ENCODE measurements at regions not wholly inside any gene's neighbourhood (a gene's known extent, or its start where the extent isn't known, plus 50 kb on each side); places are given as distances from the start of the nearest gene placed in this dataset.
A peak's percentile ranks its signal among the peaks of the same experiment; 100 is the strongest.

GRCh38 chr4:30370105-30370504 lies 350.1 kb upstream of the PCDH7 start:
- Histone ChIP-seq H3K4me3 (no peak overlapping the region), H3K9me3 (no peaks in the 10 kb centered on the region), H3K36me3 (no peaks in the 10 kb centered on the region), H3K4me1 (no peaks in the 10 kb centered on the region), H3K27me3 (no peaks in the 10 kb centered on the region), H3K27ac (no peak overlapping the region)
- 86 to 89% methylated on average over 14 of the region's 14 CpGs for WGBS, 2 donors
- TF ChIP-seq EP300 (IDR thresholded peaks at IDR 0.05) (no peak), POLR2A (IDR thresholded peaks at IDR 0.05) (no peak)
- TF ChIP-seq, protein P1, sequence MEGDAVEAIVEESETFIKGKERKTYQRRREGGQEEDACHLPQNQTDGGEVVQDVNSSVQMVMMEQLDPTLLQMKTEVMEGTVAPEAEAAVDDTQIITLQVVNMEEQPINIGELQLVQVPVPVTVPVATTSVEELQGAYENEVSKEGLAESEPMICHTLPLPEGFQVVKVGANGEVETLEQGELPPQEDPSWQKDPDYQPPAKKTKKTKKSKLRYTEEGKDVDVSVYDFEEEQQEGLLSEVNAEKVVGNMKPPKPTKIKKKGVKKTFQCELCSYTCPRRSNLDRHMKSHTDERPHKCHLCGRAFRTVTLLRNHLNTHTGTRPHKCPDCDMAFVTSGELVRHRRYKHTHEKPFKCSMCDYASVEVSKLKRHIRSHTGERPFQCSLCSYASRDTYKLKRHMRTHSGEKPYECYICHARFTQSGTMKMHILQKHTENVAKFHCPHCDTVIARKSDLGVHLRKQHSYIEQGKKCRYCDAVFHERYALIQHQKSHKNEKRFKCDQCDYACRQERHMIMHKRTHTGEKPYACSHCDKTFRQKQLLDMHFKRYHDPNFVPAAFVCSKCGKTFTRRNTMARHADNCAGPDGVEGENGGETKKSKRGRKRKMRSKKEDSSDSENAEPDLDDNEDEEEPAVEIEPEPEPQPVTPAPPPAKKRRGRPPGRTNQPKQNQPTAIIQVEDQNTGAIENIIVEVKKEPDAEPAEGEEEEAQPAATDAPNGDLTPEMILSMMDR (IDR thresholded peaks at IDR 0.05) = no peak
- DNase-seq (ENCODE audit: low spot score in 2 of 2) = no peak

GRCh38 chr4:30380404-30380998 lies 339.7 kb upstream of the PCDH7 start:
- 54 to 64% methylated on average over 6 of the region's 6 CpGs for WGBS, 2 donors
- TF ChIP-seq, protein P1 (IDR thresholded peaks at IDR 0.05) = peak in 2 of 5 experiments; percentile 22 to 28
- no peak for TF ChIP-seq POLR2A (IDR thresholded peaks at IDR 0.05)

DNA sequence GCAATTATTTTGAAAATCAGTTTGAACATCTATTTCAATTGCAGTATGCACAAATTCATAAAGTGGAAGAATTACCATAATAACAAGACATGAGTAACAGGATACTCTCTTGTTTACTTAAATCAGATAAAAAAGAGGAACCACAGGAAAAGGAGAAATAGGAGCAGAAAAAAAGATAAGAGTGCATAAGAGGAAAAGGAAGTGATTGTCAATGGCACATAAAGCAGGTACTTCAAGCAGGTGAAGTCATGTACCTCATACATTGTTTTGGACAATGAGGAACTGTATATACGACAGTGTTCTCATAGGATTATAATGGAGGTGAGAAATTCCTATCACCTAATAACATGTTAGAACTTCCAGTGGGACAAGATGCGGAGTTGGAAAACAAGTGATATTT lies 334.5 kb upstream of the PCDH7 start:
- no peaks in the 10 kb centered on the region for H3K9me3 ChIP-seq
- H3K27me3 ChIP-seq = no peaks in the 10 kb centered on the region
- H3K27ac ChIP-seq = no peak overlapping the region
- H3K4me3 ChIP-seq = no peak overlapping the region
- DNase-seq (ENCODE audit: low spot score in 2 of 2) = no peak
- 64 to 77% methylated on average over 2 of the region's 2 CpGs for WGBS, 2 donors
- H3K36me3 ChIP-seq = no peaks in the 10 kb centered on the region
- H3K4me1 ChIP-seq = no peaks in the 10 kb centered on the region
- TF ChIP-seq POLR2A (IDR thresholded peaks at IDR 0.05) (no peak), EP300 (IDR thresholded peaks at IDR 0.05) (no peak)
- TF ChIP-seq, protein P1 (IDR thresholded peaks at IDR 0.05) = no peak

More at GRCh38 chr4:30380404-30380998, 339.7 kb upstream of the PCDH7 start:
- no peak for DNase-seq (ENCODE audit: low spot score in 2 of 2)
- no peaks in the 10 kb centered on the region for H3K4me1 ChIP-seq
- H3K27me3 ChIP-seq = no peaks in the 10 kb centered on the region
- H3K27ac ChIP-seq = no peak overlapping the region
- no peaks in the 10 kb centered on the region for H3K9me3 ChIP-seq
- no peaks in the 10 kb centered on the region for H3K36me3 ChIP-seq
- no peak overlapping the region for H3K4me3 ChIP-seq

DNA sequence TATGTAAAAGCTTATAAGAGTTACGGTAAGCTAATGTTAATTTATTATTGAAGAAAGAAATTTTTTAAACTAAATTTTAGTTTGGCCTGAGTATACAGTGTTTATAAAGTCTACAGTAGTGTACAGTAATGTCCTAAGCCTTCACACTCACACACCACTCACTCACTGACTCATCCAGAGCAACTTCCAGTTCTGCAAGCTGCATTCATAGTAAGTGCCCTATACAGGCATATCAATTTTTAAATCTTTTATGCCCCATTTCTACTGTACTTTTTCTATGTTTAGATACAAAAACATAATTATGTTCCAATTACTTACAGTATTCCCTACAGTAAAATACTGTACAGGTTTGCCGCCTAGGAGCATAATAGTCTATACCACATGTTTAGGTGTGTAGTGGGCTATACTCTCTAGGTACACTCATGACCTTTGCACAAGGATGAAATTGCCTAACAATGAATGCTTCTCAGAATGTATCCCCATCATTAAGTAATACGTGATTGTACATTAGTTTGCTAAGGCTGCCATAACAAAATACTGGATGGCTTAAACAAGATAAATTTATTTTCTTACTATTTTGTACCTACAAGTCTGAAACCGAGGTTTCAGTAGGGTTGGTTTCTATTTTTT lies 333.8 kb upstream of the PCDH7 start:
- Histone ChIP-seq H3K4me1 (no peaks in the 10 kb centered on the region), H3K9me3 (no peaks in the 10 kb centered on the region), H3K27ac (no peak overlapping the region), H3K36me3 (no peaks in the 10 kb centered on the region), H3K4me3 (no peak overlapping the region), H3K27me3 (no peaks in the 10 kb centered on the region)
- WGBS, 2 donors = 83 to 88% methylated on average over 4 of the region's 4 CpGs
- TF ChIP-seq EP300 (IDR thresholded peaks at IDR 0.05) = no peak
- TF ChIP-seq, protein P1 (IDR thresholded peaks at IDR 0.05) = no peak
- no peak for TF ChIP-seq POLR2A (IDR thresholded peaks at IDR 0.05)
- no peak for DNase-seq (ENCODE audit: low spot score in 2 of 2)

GRCh38 chr4:30395902-30396301 lies 324.3 kb upstream of the PCDH7 start:
- DNase-seq (ENCODE audit: low spot score in 2 of 2) = no peak
- Histone ChIP-seq H3K36me3 (no peaks in the 10 kb centered on the region), H3K27ac (no peak overlapping the region), H3K4me3 (no peak overlapping the region), H3K27me3 (no peaks in the 10 kb centered on the region), H3K9me3 (peaks cover 0 to 11% (median 0%) of the 10 kb centered on the region in 4 donors), H3K4me1 (no peaks in the 10 kb centered on the region)
- TF ChIP-seq POLR2A (IDR thresholded peaks at IDR 0.05) (no peak), EP300 (IDR thresholded peaks at IDR 0.05) (no peak)
- TF ChIP-seq, protein P1 (IDR thresholded peaks at IDR 0.05) = no peak
- WGBS, 2 donors = 79% methylated on average over 2 of the region's 2 CpGs

All from tibial nerve (tissue), 4 donors.